ENCODE measurements at regions not wholly inside any gene's neighbourhood (a gene's known extent, or its start where the extent isn't known, plus 50 kb on each side); places are given as distances from the start of the nearest gene placed in this dataset.
"Not testable (repeated sequence)": the region's sequence is repeated elsewhere in the genome, so short reads cannot be mapped to it uniquely, and the experiment has no call there.

GRCh38 chr16:29186306-29187220, 201.7 kb downstream of the LAT start:
- H3K27ac ChIP-seq, H3K9me3 ChIP-seq, H3K4me3 ChIP-seq, H3K36me3 ChIP-seq, H3K27me3 ChIP-seq, H3K4me1 ChIP-seq, H4K20me1 ChIP-seq, H3K9ac ChIP-seq, H3K4me2 ChIP-seq: not testable (repeated sequence)

GRCh38 chr16:29185872-29186271, 201.0 kb downstream of the LAT start:
- H3K4me1 ChIP-seq, H4K20me1 ChIP-seq, H3K27me3 ChIP-seq, H3K4me3 ChIP-seq, H3K9me3 ChIP-seq, H3K9ac ChIP-seq, H3K27ac ChIP-seq, H3K4me2 ChIP-seq, H3K36me3 ChIP-seq: not testable (repeated sequence)

- not testable (repeated sequence) for H3K9me3 ChIP-seq, H3K4me3 ChIP-seq, H4K20me1 ChIP-seq, H3K4me1 ChIP-seq, H3K4me2 ChIP-seq, H3K27ac ChIP-seq, H3K36me3 ChIP-seq, H3K9ac ChIP-seq, H3K27me3 ChIP-seq
Observed at GRCh38 chr16:29184738-29185438, 200.0 kb downstream of the LAT start.

- not testable (repeated sequence) for H3K4me1 ChIP-seq, H3K4me2 ChIP-seq, H3K27ac ChIP-seq
Observed at GRCh38 chr16:29182940-29183868, 198.4 kb downstream of the LAT start.

DNA sequence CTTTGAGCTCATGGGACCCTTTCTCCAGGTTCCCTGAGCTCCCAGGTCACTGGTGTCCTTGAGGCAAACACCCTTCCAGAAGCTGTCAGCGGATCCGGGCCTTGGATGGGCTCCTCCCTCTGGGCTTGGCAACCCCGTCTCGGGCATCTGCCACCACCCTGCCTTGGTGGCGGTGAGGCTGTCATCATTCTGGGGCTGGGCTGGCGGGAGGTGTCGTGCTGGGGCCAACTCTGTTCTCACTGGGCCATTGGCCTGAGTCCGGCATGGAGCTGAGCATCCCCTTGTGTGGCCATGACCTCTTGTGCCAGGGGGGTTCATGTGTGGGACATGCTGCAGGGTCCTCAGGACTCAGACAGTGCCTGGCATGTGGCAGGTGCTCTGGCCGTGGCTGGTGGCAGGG, 197.6 kb downstream of the LAT start:
- Histone ChIP-seq H3K4me3 (no peak overlapping the region), H3K9ac (no peak overlapping the region), H3K4me1 (no peaks in the 10 kb centered on the region), H3K4me2 (no peak overlapping the region), H3K27me3 (no peaks in the 10 kb centered on the region), H3K9me3 (no peaks in the 10 kb centered on the region), H3K27ac (no peak overlapping the region), H3K36me3 (no peaks in the 10 kb centered on the region), H4K20me1 (no peaks in the 10 kb centered on the region)
- no peak for TF ChIP-seq Cebpa-rat (IDR thresholded peaks at IDR 0.05)

More at GRCh38 chr16:29182940-29183868, 198.4 kb downstream of the LAT start:
- not testable (repeated sequence) for H3K4me3 ChIP-seq, H3K9ac ChIP-seq, H3K27me3 ChIP-seq, H3K36me3 ChIP-seq, H4K20me1 ChIP-seq, H3K9me3 ChIP-seq

- H3K4me1 ChIP-seq, H3K4me3 ChIP-seq, H3K9ac ChIP-seq, H3K4me2 ChIP-seq, H3K27ac ChIP-seq, H3K36me3 ChIP-seq, H3K27me3 ChIP-seq, H3K9me3 ChIP-seq, H4K20me1 ChIP-seq: not testable (repeated sequence)
Observed at GRCh38 chr16:29181921-29182411, 197.1 kb downstream of the LAT start.

DNA sequence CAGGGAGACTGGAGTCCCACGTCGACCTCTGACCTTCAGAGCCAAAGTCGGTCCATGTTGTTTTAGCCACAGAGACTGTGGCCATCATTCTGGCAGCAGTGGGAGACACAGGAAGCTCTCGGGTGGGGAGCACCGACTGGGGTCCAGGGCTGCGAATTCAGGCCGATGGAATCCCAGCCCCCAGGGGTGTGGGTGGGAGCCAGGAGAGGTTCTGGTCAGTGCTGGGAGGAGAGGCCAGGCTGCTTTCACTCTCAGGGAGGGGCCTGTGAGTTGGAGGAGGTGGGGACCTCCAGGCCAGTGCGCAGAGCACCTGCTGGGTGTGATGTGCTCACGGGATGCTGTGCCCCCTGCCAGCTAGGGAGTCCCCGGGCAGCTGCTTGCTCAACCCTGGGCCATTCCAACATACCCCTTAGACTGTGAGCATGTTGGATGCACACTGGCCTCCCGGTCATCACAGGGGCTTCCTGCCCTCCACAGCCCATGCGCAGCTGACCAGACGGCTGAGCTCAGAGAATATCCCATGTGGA, 196.5 kb downstream of the LAT start:
- not testable (repeated sequence) for H3K4me3 ChIP-seq, H3K9me3 ChIP-seq, H3K27ac ChIP-seq

DNA sequence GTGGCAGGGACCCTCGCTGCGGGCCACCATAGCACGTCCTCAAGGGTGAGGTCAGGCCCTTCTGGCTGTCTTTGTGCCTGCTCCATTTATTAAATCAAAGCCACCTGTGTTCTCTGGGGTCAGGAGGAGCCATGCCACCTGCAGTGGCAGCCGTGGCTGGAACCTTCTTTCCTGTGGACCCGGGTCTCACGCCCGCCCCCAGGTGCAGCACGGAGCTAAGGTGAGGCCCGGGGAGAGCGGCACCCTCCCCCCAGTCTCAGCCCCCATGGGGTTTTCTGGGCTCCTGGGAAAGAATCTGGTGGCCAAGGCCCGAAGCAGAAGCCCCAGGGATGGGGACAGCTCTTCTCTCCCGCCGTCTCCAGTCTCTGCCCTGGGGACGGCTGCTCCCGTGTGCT, 195.4 kb downstream of the LAT start:
- H3K27me3 ChIP-seq, H3K9ac ChIP-seq, H3K4me1 ChIP-seq, H3K27ac ChIP-seq, H3K4me3 ChIP-seq, H4K20me1 ChIP-seq, H3K9me3 ChIP-seq, H3K4me2 ChIP-seq, H3K36me3 ChIP-seq: not testable (repeated sequence)

More for the DNA sequence above, 196.5 kb downstream of the LAT start:
- H3K9ac ChIP-seq, H3K4me2 ChIP-seq, H4K20me1 ChIP-seq, H3K36me3 ChIP-seq, H3K27me3 ChIP-seq, H3K4me1 ChIP-seq: not testable (repeated sequence)

DNA sequence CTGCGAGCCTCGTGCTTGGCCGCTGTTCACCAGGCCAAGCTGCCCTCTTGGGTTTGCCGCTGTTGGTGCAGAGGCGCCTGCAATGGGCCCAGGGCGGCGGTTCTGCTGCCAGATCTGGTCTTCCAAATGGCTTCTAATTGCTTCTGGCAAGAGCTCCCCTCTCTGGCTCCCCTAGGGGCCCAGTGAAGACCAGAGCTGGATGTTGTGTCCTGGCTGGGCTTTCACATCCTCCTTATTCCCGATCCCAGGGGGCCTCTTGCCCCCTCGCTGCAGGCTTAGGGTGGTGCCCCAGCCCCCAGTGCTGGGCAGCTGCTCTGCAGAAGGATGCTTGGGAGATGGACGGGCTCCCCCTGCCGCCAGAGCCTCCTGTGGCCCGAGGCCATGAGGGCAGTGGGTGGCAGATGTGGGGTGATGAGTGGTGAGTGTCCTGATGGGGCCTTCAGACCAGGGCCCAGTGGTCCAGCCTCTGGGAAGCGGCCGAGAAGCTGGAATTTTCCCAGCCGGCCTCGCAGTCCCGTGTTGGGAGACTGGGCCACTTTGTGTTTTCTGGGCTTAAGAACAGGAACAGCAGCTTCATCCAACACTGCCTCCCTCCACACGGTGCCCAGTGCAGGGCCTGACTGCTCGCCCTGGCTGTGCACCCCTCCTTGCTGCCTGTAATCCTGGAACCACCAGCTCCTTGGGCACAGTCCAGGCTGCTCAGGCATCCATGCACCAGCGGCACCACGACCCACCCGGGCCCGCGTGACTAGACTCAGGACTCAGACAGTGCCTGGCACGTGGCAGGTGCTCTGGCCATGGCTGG, 194.8 kb downstream of the LAT start:
- H4K20me1 ChIP-seq, H3K4me2 ChIP-seq, H3K27me3 ChIP-seq, H3K9ac ChIP-seq, H3K36me3 ChIP-seq, H3K9me3 ChIP-seq, H3K4me3 ChIP-seq, H3K4me1 ChIP-seq, H3K27ac ChIP-seq: not testable (repeated sequence)

GRCh38 chr16:29177888-29178726, 193.3 kb downstream of the LAT start:
- not testable (repeated sequence) for H3K9me3 ChIP-seq, H3K4me3 ChIP-seq

GRCh38 chr16:29177203-29177887, 192.5 kb downstream of the LAT start:
- H3K9ac ChIP-seq, H3K27ac ChIP-seq, H3K4me1 ChIP-seq, H3K4me3 ChIP-seq, H3K4me2 ChIP-seq, H3K27me3 ChIP-seq, H3K36me3 ChIP-seq, H4K20me1 ChIP-seq: not testable (repeated sequence)
- H3K9me3 ChIP-seq = peaks cover 10% of the 10 kb centered on the region

More at GRCh38 chr16:29177888-29178726, 193.3 kb downstream of the LAT start:
- not testable (repeated sequence) for H3K27ac ChIP-seq, H3K36me3 ChIP-seq, H3K4me2 ChIP-seq, H4K20me1 ChIP-seq, H3K4me1 ChIP-seq, H3K9ac ChIP-seq, H3K27me3 ChIP-seq

DNA sequence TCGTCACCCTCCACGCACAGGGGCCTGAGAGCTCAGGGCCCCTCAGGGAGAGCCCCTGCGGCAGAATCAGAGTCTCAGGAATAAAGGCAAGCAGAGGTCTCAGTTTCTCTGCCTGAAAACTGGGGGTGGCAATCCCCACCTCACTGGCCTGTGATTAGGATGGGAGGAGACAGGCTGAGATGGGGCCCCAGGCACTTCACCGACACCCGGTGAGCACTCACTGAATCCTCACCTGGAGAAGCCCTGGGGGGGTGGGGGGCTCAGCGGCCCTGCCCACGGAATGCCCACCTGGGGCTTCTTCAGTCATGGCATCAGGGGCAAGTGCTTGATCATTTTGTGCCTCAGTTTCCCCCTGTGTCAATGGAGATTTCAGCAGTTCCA, 192.0 kb downstream of the LAT start:
- not testable (repeated sequence) for H4K20me1 ChIP-seq, H3K27me3 ChIP-seq, H3K4me1 ChIP-seq, H3K27ac ChIP-seq, H3K4me2 ChIP-seq, H3K9ac ChIP-seq, H3K36me3 ChIP-seq, H3K4me3 ChIP-seq
- H3K9me3 ChIP-seq = peaks cover 11% of the 10 kb centered on the region
